ENCODE measurements at regions not wholly inside any gene's neighbourhood (a gene's known extent, or its start where the extent isn't known, plus 50 kb on each side); places are given as distances from the start of the nearest gene placed in this dataset.
A peak's percentile ranks its signal among the peaks of the same experiment; 100 is the strongest.

DNA sequence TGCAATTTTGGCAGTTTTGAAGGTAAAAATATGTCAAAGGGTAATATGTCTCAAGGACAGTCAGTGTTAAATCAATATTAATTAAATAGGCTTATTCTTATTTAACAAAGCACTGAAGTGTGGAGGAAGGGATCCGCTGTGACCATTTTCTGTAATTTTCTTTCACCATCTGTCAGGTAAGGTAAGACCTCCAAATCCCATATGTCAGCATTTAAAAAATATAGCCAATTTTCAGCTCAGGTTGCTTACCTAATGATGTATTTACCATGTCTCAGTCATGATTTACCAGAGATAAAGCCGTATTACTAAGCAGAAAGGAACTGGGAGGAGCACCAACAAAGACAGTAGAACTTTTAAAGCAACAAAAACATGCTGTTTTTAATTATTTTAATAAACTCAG, 683.9 kb downstream of the CCSER2 start:
- H3K4me1 ChIP-seq (ENCODE audit: control insufficient read depth in 2 of 3, insufficient read depth in 2 of 3, low read depth in 1 of 3, low read length in 3 of 3): no peaks in the 10 kb centered on the region
- no peak for FAIRE-seq
- H3K36me3 ChIP-seq (ENCODE audit: control insufficient read depth in 2 of 3, insufficient read depth in 3 of 3, low read length in 3 of 3): no peaks in the 10 kb centered on the region
- DNase-seq: no peak
- H3K27me3 ChIP-seq (ENCODE audit: control insufficient read depth, insufficient read depth, low read length): no peaks in the 10 kb centered on the region
- intact Hi-C loops (cut with DNase I): no loop called here
- H3K27ac ChIP-seq (ENCODE audit: low read depth in 2 of 2, low read length in 2 of 2): no peak overlapping the region
- no peak overlapping the region for H3K9ac ChIP-seq (ENCODE audit: low read length in 3 of 3)
- TF ChIP-seq, protein P1, sequence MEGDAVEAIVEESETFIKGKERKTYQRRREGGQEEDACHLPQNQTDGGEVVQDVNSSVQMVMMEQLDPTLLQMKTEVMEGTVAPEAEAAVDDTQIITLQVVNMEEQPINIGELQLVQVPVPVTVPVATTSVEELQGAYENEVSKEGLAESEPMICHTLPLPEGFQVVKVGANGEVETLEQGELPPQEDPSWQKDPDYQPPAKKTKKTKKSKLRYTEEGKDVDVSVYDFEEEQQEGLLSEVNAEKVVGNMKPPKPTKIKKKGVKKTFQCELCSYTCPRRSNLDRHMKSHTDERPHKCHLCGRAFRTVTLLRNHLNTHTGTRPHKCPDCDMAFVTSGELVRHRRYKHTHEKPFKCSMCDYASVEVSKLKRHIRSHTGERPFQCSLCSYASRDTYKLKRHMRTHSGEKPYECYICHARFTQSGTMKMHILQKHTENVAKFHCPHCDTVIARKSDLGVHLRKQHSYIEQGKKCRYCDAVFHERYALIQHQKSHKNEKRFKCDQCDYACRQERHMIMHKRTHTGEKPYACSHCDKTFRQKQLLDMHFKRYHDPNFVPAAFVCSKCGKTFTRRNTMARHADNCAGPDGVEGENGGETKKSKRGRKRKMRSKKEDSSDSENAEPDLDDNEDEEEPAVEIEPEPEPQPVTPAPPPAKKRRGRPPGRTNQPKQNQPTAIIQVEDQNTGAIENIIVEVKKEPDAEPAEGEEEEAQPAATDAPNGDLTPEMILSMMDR (IDR thresholded peaks at IDR 0.05; ENCODE audit: borderline replicate concordance, extremely low read depth, insufficient read depth): no peak
- no peaks in the 10 kb centered on the region for H3K9me3 ChIP-seq (ENCODE audit: control insufficient read depth in 2 of 3, insufficient read depth in 1 of 3, low read length in 3 of 3)
- no peak overlapping the region for H3K4me3 ChIP-seq (ENCODE audit: low read length in 3 of 3)

DNA sequence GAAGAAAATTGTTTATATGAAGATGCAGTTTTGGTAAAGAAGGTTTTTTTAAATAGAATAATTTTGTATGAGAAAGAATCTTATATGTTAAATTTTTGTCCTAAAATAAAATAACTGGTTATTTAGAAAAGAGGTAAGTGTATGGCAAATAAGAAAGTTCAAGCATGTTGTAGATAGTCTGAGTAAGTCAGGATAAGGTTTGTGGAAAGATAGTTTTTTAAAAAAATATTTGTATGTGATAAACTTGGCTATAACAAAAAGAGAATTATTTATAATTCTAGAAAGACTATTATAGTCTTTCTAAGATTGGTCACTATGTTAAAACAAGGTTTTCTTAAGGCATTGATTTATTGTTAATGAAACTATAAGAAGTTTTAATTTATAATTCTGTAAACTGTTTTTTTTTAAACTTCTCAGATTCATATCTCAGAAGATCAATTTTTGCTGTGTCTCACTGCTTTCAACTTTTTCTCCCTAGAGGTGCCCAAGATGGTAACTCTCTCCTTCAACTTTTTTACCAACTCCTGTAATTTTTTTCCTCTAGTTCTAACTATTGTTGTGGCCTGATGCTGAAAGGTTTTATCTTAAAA, 698.6 kb downstream of the CCSER2 start:
- H3K4me3 ChIP-seq (ENCODE audit: low read length in 3 of 3): no peak overlapping the region
- TF ChIP-seq, protein P1 (IDR thresholded peaks at IDR 0.05; ENCODE audit: borderline replicate concordance, extremely low read depth, insufficient read depth): no peak
- no peak for FAIRE-seq
- H3K4me1 ChIP-seq (ENCODE audit: control insufficient read depth in 2 of 3, insufficient read depth in 2 of 3, low read depth in 1 of 3, low read length in 3 of 3): no peaks in the 10 kb centered on the region
- H3K36me3 ChIP-seq (ENCODE audit: control insufficient read depth in 2 of 3, insufficient read depth in 3 of 3, low read length in 3 of 3): no peaks in the 10 kb centered on the region
- no peaks in the 10 kb centered on the region for H3K27me3 ChIP-seq (ENCODE audit: control insufficient read depth, insufficient read depth, low read length)
- DNase-seq: no peak
- intact Hi-C loops (cut with DNase I): no loop called here
- H3K27ac ChIP-seq (ENCODE audit: low read depth in 2 of 2, low read length in 2 of 2): no peak overlapping the region
- no peaks in the 10 kb centered on the region for H3K9me3 ChIP-seq (ENCODE audit: control insufficient read depth in 2 of 3, insufficient read depth in 1 of 3, low read length in 3 of 3)
- H3K9ac ChIP-seq (ENCODE audit: low read length in 3 of 3): no peak overlapping the region

- Histone ChIP-seq H3K27ac (ENCODE audit: low read depth in 2 of 2, low read length in 2 of 2) (no peak overlapping the region), H3K27me3 (ENCODE audit: control insufficient read depth, insufficient read depth, low read length) (no peaks in the 10 kb centered on the region), H3K36me3 (ENCODE audit: control insufficient read depth in 2 of 3, insufficient read depth in 3 of 3, low read length in 3 of 3) (no peaks in the 10 kb centered on the region), H3K9me3 (ENCODE audit: control insufficient read depth in 2 of 3, insufficient read depth in 1 of 3, low read length in 3 of 3) (peaks cover 0 to 2% (median 0%) of the 10 kb centered on the region in 3 donors), H3K4me1 (ENCODE audit: control insufficient read depth in 2 of 3, insufficient read depth in 2 of 3, low read depth in 1 of 3, low read length in 3 of 3) (no peaks in the 10 kb centered on the region), H3K4me3 (ENCODE audit: low read length in 3 of 3) (no peak overlapping the region), H3K9ac (ENCODE audit: low read length in 3 of 3) (no peak overlapping the region)
- intact Hi-C loops (cut with DNase I): no loop called here
- DNase-seq: no peak
- no peak for FAIRE-seq
- TF ChIP-seq, protein P1 (IDR thresholded peaks at IDR 0.05; ENCODE audit: borderline replicate concordance, extremely low read depth, insufficient read depth): no peak
Observed at GRCh38 chr10:85032981-85033380, 704.6 kb downstream of the CCSER2 start.

GRCh38 chr10:85036661-85037060, 708.3 kb downstream of the CCSER2 start:
- H3K27me3 ChIP-seq (ENCODE audit: control insufficient read depth, insufficient read depth, low read length): no peaks in the 10 kb centered on the region
- no peak overlapping the region for H3K9ac ChIP-seq (ENCODE audit: low read length in 3 of 3)
- H3K36me3 ChIP-seq (ENCODE audit: control insufficient read depth in 2 of 3, insufficient read depth in 3 of 3, low read length in 3 of 3): no peaks in the 10 kb centered on the region
- peaks cover 0 to 12% (median 3%) of the 10 kb centered on the region in 3 donors for H3K9me3 ChIP-seq (ENCODE audit: control insufficient read depth in 2 of 3, insufficient read depth in 1 of 3, low read length in 3 of 3)
- no peak overlapping the region for H3K27ac ChIP-seq (ENCODE audit: low read depth in 2 of 2, low read length in 2 of 2)
- DNase-seq: peak in 2 of 5 donors; percentile 26 to 29
- H3K4me1 ChIP-seq (ENCODE audit: control insufficient read depth in 2 of 3, insufficient read depth in 2 of 3, low read depth in 1 of 3, low read length in 3 of 3): no peaks in the 10 kb centered on the region
- intact Hi-C loops (cut with DNase I): no loop called here
- TF ChIP-seq, protein P1 (IDR thresholded peaks at IDR 0.05; ENCODE audit: borderline replicate concordance, extremely low read depth, insufficient read depth): no peak
- FAIRE-seq: no peak
- no peak overlapping the region for H3K4me3 ChIP-seq (ENCODE audit: low read length in 3 of 3)

Data from kidney (tissue), 13 donors.